H1 (cell line): ENCODE measurements at regions not wholly inside any gene's neighbourhood (a gene's known extent, or its start where the extent isn't known, plus 50 kb on each side); places are given as distances from the start of the nearest gene placed in this dataset.

ENCODE experiments used
- CTCF ChIA-PET: fragments of 300-600 bp; sonication (Branson Sonifier 250); formaldehyde crosslinking; loops from one replicate; lab custom pipeline; 2021; ENCODE audit not compliant: partially characterized antibody; lab: Charles Lee
- POLR2A ChIA-PET: fragments of 300-600 bp; sonication (Branson Sonifier 250); formaldehyde crosslinking; loops from one replicate; lab custom pipeline; 2021; ENCODE audit warnings: inconsistent platforms; ENCODE audit not compliant: partially characterized antibody; lab: Charles Lee
- DNase-seq, 2 experiments: peaks; one replicate each; pipeline versions ENCODE4 v3.0.0 to v3.0.0-alpha.2; 2010 to 2022; ENCODE audit warnings: low spot score in 2 of 2, low read depth in 1 of 2, mixed read lengths in 1 of 2
- FAIRE-seq: peaks from 2 replicates; lab custom pipeline; 2011; peaks lifted over from hg19 to GRCh38; lab: Jason Lieb, UNC
- H2AFZ ChIP-seq: 2 replicates; pipeline ENCODE4 v1.8.1; 2012; ENCODE audit warnings: low read length, inconsistent platforms
- H2AK5ac ChIP-seq: 2 replicates; pipeline ENCODE4 v1.6.1; 2013; ENCODE audit warnings: low read depth, low read length
- H2BK120ac ChIP-seq: replicated peaks from 2 replicates; pipeline ENCODE3; 2013; ENCODE audit warnings: low read depth, low read length, inconsistent platforms
- H2BK12ac ChIP-seq: 2 replicates; pipeline ENCODE4 v1.6.1; 2013; ENCODE audit warnings: low read depth, low read length
- H2BK15ac ChIP-seq: 2 replicates; pipeline ENCODE4 v1.6.1; 2013; ENCODE audit warnings: low read length
- H2BK20ac ChIP-seq: 2 replicates; pipeline ENCODE4 v1.6.1; 2013; ENCODE audit warnings: low read length
- H2BK5ac ChIP-seq: 2 replicates; pipeline ENCODE4 v1.6.1; 2013; ENCODE audit warnings: low read depth, low read length
- H3K14ac ChIP-seq: 2 replicates; pipeline ENCODE4 v1.6.1; 2013; ENCODE audit warnings: inconsistent platforms; ENCODE audit not compliant: insufficient read length
- H3K18ac ChIP-seq: 2 replicates; pipeline ENCODE4 v1.6.1; 2013; ENCODE audit warnings: low read length; ENCODE audit errors: extremely low read depth
- H3K23ac ChIP-seq: 2 replicates; pipeline ENCODE4 v1.6.1; 2013; ENCODE audit warnings: inconsistent platforms; ENCODE audit not compliant: insufficient read length
- H3K23me2 ChIP-seq: 2 replicates; pipeline ENCODE4 v1.6.1; 2013; ENCODE audit warnings: low read depth, low read length
- H3K27ac ChIP-seq: 2 replicates; pipeline ENCODE4 v1.6.1; 2011; ENCODE audit warnings: low read depth, low read length, inconsistent platforms
- H3K27me3 ChIP-seq, 4 experiments: replicated peaks in 1 of 4; 1 replicate in 1 of 4; 2 replicates in 3 of 4; pipeline versions ENCODE4 v1.6.1 to v1.8.1; 2011 to 2013; ENCODE audit warnings: low read length in 3 of 4, mild to moderate bottlenecking in 3 of 4, inconsistent platforms in 2 of 4, mixed read lengths in 2 of 4, moderate library complexity in 1 of 4; ENCODE audit not compliant: control insufficient read depth in 3 of 4, insufficient read depth in 3 of 4; ENCODE audit errors: extremely low read depth in 1 of 4
- H3K36me3 ChIP-seq, 4 experiments: 2 replicates each; pipeline versions ENCODE4 v1.6.1 to v1.8.1; 2011 to 2013; ENCODE audit warnings: mild to moderate bottlenecking in 4 of 4, low read length in 3 of 4, moderate library complexity in 2 of 4, control low read depth in 1 of 4, inconsistent platforms in 1 of 4; ENCODE audit not compliant: insufficient read depth in 4 of 4, control insufficient read depth in 2 of 4
- H3K4ac ChIP-seq: replicated peaks from 2 replicates; pipeline ENCODE3; 2013; ENCODE audit warnings: low read length, low read depth, mixed read lengths, inconsistent platforms; ENCODE audit not compliant: insufficient read length
- H3K4me1 ChIP-seq, 4 experiments: replicated peaks in 1 of 4; 1 replicate in 1 of 4; 2 replicates in 3 of 4; pipeline versions ENCODE4 v1.6.1 to v1.8.1; 2011 to 2013; ENCODE audit warnings: low read length in 3 of 4, inconsistent platforms in 2 of 4, mixed read lengths in 1 of 4; ENCODE audit not compliant: insufficient read depth in 4 of 4, control insufficient read depth in 3 of 4
- H3K4me2 ChIP-seq, 2 experiments: 2 replicates each; pipeline versions ENCODE4 v1.6.1 to v1.8.1; 2011 to 2013; ENCODE audit warnings: low read depth in 2 of 2, low read length in 2 of 2, control low read depth in 1 of 2, inconsistent platforms in 1 of 2, mild to moderate bottlenecking in 1 of 2; ENCODE audit not compliant: insufficient read depth in 1 of 2
- H3K4me3 ChIP-seq, 4 experiments: fragments of 200-600, 300-600 bp in 1 of 4; sonication (generic), shearing (Covaris generic), sonication (Bioruptor Twin) in 1 of 4; 2 replicates each; pipeline versions ENCODE4 v1.5.1 to v1.8.1; 2011 to 2016; ENCODE audit warnings: low read length in 4 of 4, low read depth in 3 of 4, control low read depth in 2 of 4, inconsistent platforms in 2 of 4, mild to moderate bottlenecking in 2 of 4, mixed read lengths in 1 of 4, moderate library complexity in 1 of 4; ENCODE audit not compliant: insufficient read depth in 2 of 4; ENCODE audit errors: extremely low read depth in 1 of 4
- H3K56ac ChIP-seq: replicated peaks from 2 replicates; pipeline ENCODE3; 2013; ENCODE audit warnings: low read depth, mild to moderate bottlenecking, mixed read lengths, low read length, inconsistent platforms; ENCODE audit not compliant: insufficient read length
- H3K79me1 ChIP-seq: 2 replicates; pipeline ENCODE4 v1.6.1; 2013; ENCODE audit warnings: low read depth, low read length, control low read depth
- H3K79me2 ChIP-seq, 2 experiments: 2 replicates each; pipeline versions ENCODE4 v1.6.1 to v1.8.1; 2012 to 2013; ENCODE audit warnings: low read length in 2 of 2, mild to moderate bottlenecking in 2 of 2, inconsistent platforms in 1 of 2; ENCODE audit not compliant: insufficient read depth in 2 of 2, control insufficient read depth in 1 of 2
- H3K9ac ChIP-seq, 4 experiments: replicated peaks in 1 of 4; 1 replicate in 1 of 4; 2 replicates in 3 of 4; pipeline versions ENCODE4 v1.6.1 to v1.8.1; 2011 to 2013; ENCODE audit warnings: low read depth in 3 of 4, low read length in 3 of 4, control low read depth in 2 of 4, mild to moderate bottlenecking in 2 of 4, moderate library complexity in 2 of 4, inconsistent platforms in 1 of 4; ENCODE audit errors: extremely low read depth in 1 of 4
- H3K9me3 ChIP-seq, 2 experiments: 2 replicates each; pipeline versions ENCODE4 v1.6.1 to v1.8.1; 2012 to 2013; ENCODE audit warnings: mild to moderate bottlenecking in 2 of 2, moderate library complexity in 2 of 2, control low read depth in 1 of 2, inconsistent platforms in 1 of 2, low read depth in 1 of 2, low read length in 1 of 2, mixed read lengths in 1 of 2; ENCODE audit not compliant: insufficient read depth in 2 of 2
- H4K20me1 ChIP-seq, 2 experiments: replicated peaks in 1 of 2; 2 replicates each; pipeline versions ENCODE3 to v1.8.1; 2011 to 2013; ENCODE audit warnings: inconsistent platforms in 2 of 2, low read length in 2 of 2, mild to moderate bottlenecking in 1 of 2; ENCODE audit not compliant: insufficient read depth in 2 of 2, control insufficient read depth in 1 of 2
- H4K5ac ChIP-seq: 2 replicates; pipeline ENCODE4 v1.6.1; 2013; ENCODE audit warnings: low read length, low read depth, mixed read lengths, inconsistent platforms; ENCODE audit not compliant: insufficient read length
- H4K8ac ChIP-seq: 2 replicates; pipeline ENCODE4 v1.8.0; 2013; ENCODE audit warnings: mild to moderate bottlenecking, moderate library complexity, low read length, inconsistent platforms; ENCODE audit not compliant: insufficient read depth; ENCODE audit errors: extremely low read depth
- H4K91ac ChIP-seq: replicated peaks from 2 replicates; pipeline ENCODE3; 2013; ENCODE audit warnings: low read length, mixed read lengths, inconsistent platforms; ENCODE audit not compliant: insufficient read length
- ASH2L ChIP-seq: fragments of 200-600, 300-600 bp; sonication (generic); IDR thresholded peaks from one replicate; pipeline ENCODE4 v1.7.1; 2017; ENCODE audit warnings: low read length
- CREB1 ChIP-seq: IDR thresholded peaks from 2 replicates; pipeline ENCODE4 v1.6.1; 2012; ENCODE audit warnings: inconsistent platforms
- CTBP2 ChIP-seq: IDR thresholded peaks from 2 replicates; pipeline ENCODE4 v1.7.0; 2011; ENCODE audit warnings: borderline replicate concordance, mild to moderate bottlenecking, moderate library complexity, mixed read lengths, low read length; ENCODE audit not compliant: insufficient read depth, insufficient read length
- KDM4A ChIP-seq: IDR thresholded peaks from one replicate; pipeline ENCODE4 v1.7.1; 2012; ENCODE audit warnings: low read depth, mild to moderate bottlenecking, moderate library complexity, low read length, inconsistent platforms; ENCODE audit not compliant: severe bottlenecking
- RBBP5 ChIP-seq: IDR thresholded peaks from 2 replicates; pipeline ENCODE4 v1.7.1; 2012; ENCODE audit warnings: low read depth, mild to moderate bottlenecking, inconsistent platforms, low read length, moderate library complexity, borderline replicate concordance
- RNF2 ChIP-seq: fragments of 200-900, 300-1000 bp; sonication (generic); IDR thresholded peaks from 2 replicates; pipeline ENCODE4 v1.7.1; 2016; ENCODE audit warnings: borderline replicate concordance, low read depth, mild to moderate bottlenecking, antibody characterized with exemption, low read length; ENCODE audit not compliant: poor library complexity, severe bottlenecking; ENCODE audit errors: missing control alignments
- SIX5 ChIP-seq: IDR thresholded peaks from 2 replicates; pipeline ENCODE4 v1.6.1; 2011; ENCODE audit warnings: mild to moderate bottlenecking, low read depth, low read length
- SP4 ChIP-seq: IDR thresholded peaks from 2 replicates; pipeline ENCODE4 v1.6.1; 2012; ENCODE audit warnings: low read length, inconsistent platforms
- TBP ChIP-seq: IDR thresholded peaks from 2 replicates; pipeline ENCODE4 v1.6.1; 2011; ENCODE audit warnings: low read depth, low read length, improper control_type of control experiment
- WGBS, 2 experiments: shearing (Covaris generic) in 1 of 2; methylation state at CpG; one replicate each; pipeline versions ENCODE4 v1.1.6 to v1.1.7; 2013 to 2015; ENCODE audit warnings: low lambda C conversion rate in 2 of 2, mixed read lengths in 2 of 2, inconsistent platforms in 1 of 2, low coverage in 1 of 2, missing lambda C conversion rate in 1 of 2; ENCODE audit not compliant: insufficient replicate concordance in 2 of 2, insufficient coverage in 1 of 2, insufficient read length in 1 of 2; ENCODE audit errors: extremely low coverage in 1 of 2, missing lambda C conversion rate in 1 of 2; 5-methylcytosine and 5-hydroxymethylcytosine counted together

- Histone ChIP-seq H2BK120ac (no peak overlapping the region), H2BK20ac (no peak overlapping the region), H2AK5ac (no peak overlapping the region), H3K56ac (no peak overlapping the region), H4K5ac (no peak overlapping the region), H4K8ac (no peak overlapping the region), H3K4me2 (no peak overlapping the region), H3K36me3 (no peaks in the 10 kb centered on the region), H2BK5ac (no peak overlapping the region), H2BK15ac (no peak overlapping the region), H4K91ac (no peak overlapping the region), H3K9ac (no peak overlapping the region), H3K4me3 (no peak overlapping the region), H2AFZ (no peak overlapping the region), H4K20me1 (no peaks in the 10 kb centered on the region), H3K27ac (no peak overlapping the region), H3K23ac (no peak overlapping the region), H3K4me1 (0 out of 7 replicates have a peak, but pooled peaks cover 0 to 2% (median 0%) of the 10 kb centered on the region in 4 experiments), H2BK12ac (no peak overlapping the region), H3K14ac (no peak overlapping the region), H3K27me3 (no peaks in the 10 kb centered on the region), H3K79me1 (no peaks in the 10 kb centered on the region), H3K18ac (no peak overlapping the region), H3K4ac (no peak overlapping the region), H3K23me2 (no peaks in the 10 kb centered on the region), H3K9me3 (0 out of 4 replicates have a peak, but pooled peaks cover 2 to 5% of the 10 kb centered on the region in 2 experiments), H3K79me2 (no peaks in the 10 kb centered on the region)
- TF ChIP-seq CREB1 (no peak), RBBP5 (no peak), TBP (no peak), CTBP2 (no peak), ASH2L (no peak), SIX5 (no peak), SP4 (no peak), RNF2 (no peak), KDM4A (no peak)
- 89% methylated on average over 8 of the region's 8 CpGs; no CpG with 5 or more reads in 1 of the 2 experiments for WGBS, 2 experiments
- ChIA-PET POLR2A (interaction anchor here (1.0 kb wide), 1 partner anchor 39 kb away, joined by 3 read pairs; no protein-coding TSS in a partner anchor), CTCF (interaction anchor here (0.5 to 3.3 kb wide), 10 partner anchors 10 to 1160 kb away, joined by 3 to 18 read pairs (median 4); no protein-coding TSS in a partner anchor)
- no peak for FAIRE-seq
- DNase-seq, result no peak
Observed at GRCh38 chr1:29397981-29398380, 161.7 kb downstream of the PTPRU start.
